Breast epithelium (tissue), 4 donors: ENCODE measurements at regions not wholly inside any gene's neighbourhood (a gene's known extent, or its start where the extent isn't known, plus 50 kb on each side); places are given as distances from the start of the nearest gene placed in this dataset.

Experiments used
- DNase-seq, 2 donors: peaks; one replicate each; pipeline ENCODE4 v3.0.0-alpha.2; 2019; ENCODE audit warnings: low spot score in 2 of 2
- H3K27ac ChIP-seq, 2 donors: fragments of 200-600 bp; sonication (generic) in 1 of 2; one replicate each; pipeline ENCODE4 v1.5.1; 2016 to 2019; ENCODE audit warnings: mild to moderate bottlenecking in 1 of 2
- H3K27me3 ChIP-seq, 2 donors: fragments of 200-600 bp; sonication (generic) in 1 of 2; one replicate each; pipeline versions ENCODE4 v1.5.1 to v1.6.0; 2017 to 2019; ENCODE audit warnings: control low read depth in 1 of 2, mild to moderate bottlenecking in 1 of 2
- H3K36me3 ChIP-seq: fragments of 200-600 bp; one replicate; pipeline ENCODE4 v1.5.1; 2019
- H3K4me1 ChIP-seq, 2 donors: fragments of 200-600 bp; sonication (generic); one replicate each; pipeline ENCODE4 v1.5.1; 2016 to 2019; ENCODE audit warnings: control low read depth in 1 of 2
- H3K4me3 ChIP-seq, 3 donors: fragments of 200-600 bp; sonication (generic); 1 replicate in 2 of 3; 2 replicates in 1 of 3; pipeline ENCODE4 v1.5.1; 2016 to 2019; ENCODE audit warnings: mild to moderate bottlenecking in 3 of 3, moderate library complexity in 2 of 3
- H3K9me3 ChIP-seq, 2 donors: fragments of 200-600 bp; sonication (generic) in 1 of 2; one replicate each; pipeline ENCODE4 v1.5.1; 2016 to 2019; ENCODE audit warnings: control low read depth in 1 of 2
- POLR2A ChIP-seq: fragments of 450-650 bp; IDR thresholded peaks from one replicate; pipeline ENCODE4 v1.6.1; 2016; ENCODE audit warnings: antibody characterized with exemption, mild to moderate bottlenecking, moderate library complexity
- POLR2AphosphoS5 ChIP-seq, 3 donors: sonication (generic); formaldehyde crosslinking; IDR thresholded peaks; one replicate each; pipeline ENCODE4 v1.6.1; 2017; ENCODE audit warnings: antibody characterized with exemption in 3 of 3
- intact Hi-C: fragments of 100-400 bp; cut with DNase I; formaldehyde crosslinking; loops from one replicate; pipeline ENCODE4 v1.15.1; 2023; ENCODE audit warnings: low total_unique reads
- TF ChIP-seq, protein P1 (sequence below), 3 donors: fragments of 450-650 bp; IDR thresholded peaks; one replicate each; pipeline ENCODE4 v1.5.1; 2016 to 2017; ENCODE audit warnings: antibody characterized with exemption in 3 of 3, mild to moderate bottlenecking in 3 of 3, moderate library complexity in 3 of 3

DNA sequence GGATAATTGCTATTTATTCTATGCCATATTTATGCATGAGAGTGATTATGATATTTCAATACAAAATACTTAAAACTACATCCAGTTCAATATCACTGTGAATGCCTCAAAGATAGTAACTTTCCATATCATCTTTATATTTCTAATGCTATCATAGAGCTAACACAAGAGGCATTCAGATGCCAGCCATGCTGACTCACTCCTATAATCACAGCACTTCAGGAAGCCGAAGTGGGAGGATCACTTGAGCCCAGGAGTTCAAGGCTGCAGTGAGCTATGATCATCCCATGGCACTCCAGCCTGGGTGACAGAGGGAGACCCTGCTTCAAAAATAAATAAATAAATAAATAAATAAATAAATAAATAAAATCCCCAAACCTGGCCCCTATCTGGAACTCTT lies 498.7 kb downstream of the EPHA3 start:
- DNase-seq, result no peak
- no peak for TF ChIP-seq POLR2AphosphoS5 (IDR thresholded peaks at IDR 0.05)
- TF ChIP-seq, protein P1, sequence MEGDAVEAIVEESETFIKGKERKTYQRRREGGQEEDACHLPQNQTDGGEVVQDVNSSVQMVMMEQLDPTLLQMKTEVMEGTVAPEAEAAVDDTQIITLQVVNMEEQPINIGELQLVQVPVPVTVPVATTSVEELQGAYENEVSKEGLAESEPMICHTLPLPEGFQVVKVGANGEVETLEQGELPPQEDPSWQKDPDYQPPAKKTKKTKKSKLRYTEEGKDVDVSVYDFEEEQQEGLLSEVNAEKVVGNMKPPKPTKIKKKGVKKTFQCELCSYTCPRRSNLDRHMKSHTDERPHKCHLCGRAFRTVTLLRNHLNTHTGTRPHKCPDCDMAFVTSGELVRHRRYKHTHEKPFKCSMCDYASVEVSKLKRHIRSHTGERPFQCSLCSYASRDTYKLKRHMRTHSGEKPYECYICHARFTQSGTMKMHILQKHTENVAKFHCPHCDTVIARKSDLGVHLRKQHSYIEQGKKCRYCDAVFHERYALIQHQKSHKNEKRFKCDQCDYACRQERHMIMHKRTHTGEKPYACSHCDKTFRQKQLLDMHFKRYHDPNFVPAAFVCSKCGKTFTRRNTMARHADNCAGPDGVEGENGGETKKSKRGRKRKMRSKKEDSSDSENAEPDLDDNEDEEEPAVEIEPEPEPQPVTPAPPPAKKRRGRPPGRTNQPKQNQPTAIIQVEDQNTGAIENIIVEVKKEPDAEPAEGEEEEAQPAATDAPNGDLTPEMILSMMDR (IDR thresholded peaks at IDR 0.05), result no peak
- TF ChIP-seq POLR2A, result no peak
- intact Hi-C loops, result no loop called here
- Histone ChIP-seq H3K36me3 (no peaks in the 10 kb centered on the region), H3K4me3 (no peak overlapping the region), H3K27me3 (no peaks in the 10 kb centered on the region), H3K27ac (no peak overlapping the region), H3K9me3 (no peaks in the 10 kb centered on the region), H3K4me1 (no peaks in the 10 kb centered on the region)

DNA sequence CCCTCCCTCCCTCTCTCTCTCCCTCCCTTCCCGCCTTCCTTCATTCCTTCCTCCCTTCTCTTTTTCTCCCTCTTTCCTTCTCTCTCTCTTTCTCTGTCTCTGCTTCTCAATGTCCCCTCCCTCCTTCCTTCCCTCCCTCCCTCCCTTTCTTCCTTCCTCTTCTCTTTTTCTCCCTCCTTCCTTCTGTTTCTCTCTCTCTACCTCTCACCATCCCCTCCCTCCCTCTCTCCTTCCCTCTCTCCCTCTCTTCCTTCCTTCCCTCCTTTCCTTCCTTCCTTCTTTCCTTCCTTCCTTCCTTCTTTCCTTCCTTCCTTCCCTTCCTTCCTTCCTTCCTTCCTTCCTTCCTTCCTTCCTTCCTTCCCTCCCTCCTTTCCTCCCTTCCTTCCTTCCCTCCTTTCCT lies 504.6 kb downstream of the EPHA3 start:
- intact Hi-C loops, result no loop called here

DNA sequence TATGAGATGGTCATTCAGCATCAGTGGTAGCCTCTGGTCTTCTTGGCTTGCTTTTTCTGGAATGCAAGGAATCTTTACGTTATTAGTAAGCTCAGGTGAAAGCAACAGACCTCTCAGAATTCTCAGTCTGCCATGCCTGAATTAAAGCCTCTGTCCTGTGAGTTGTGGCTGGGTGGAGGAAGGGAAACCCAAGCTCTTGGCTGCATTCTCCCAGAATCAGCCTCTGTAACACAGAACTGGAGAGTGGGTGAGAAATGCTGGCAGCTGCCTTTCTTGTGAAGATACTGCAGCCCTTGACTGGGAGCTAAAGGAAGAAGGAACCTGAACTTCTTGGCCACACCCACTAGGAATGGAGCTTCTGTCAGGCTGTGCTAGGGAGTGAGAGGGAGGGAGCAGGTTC lies 505.8 kb downstream of the EPHA3 start:
- H3K4me1 ChIP-seq, result no peaks in the 10 kb centered on the region
- DNase-seq, result no peak
- no peak overlapping the region for H3K27ac ChIP-seq
- no peak for TF ChIP-seq POLR2AphosphoS5 (IDR thresholded peaks at IDR 0.05)
- TF ChIP-seq, protein P1 (IDR thresholded peaks at IDR 0.05), result no peak
- no peaks in the 10 kb centered on the region for H3K27me3 ChIP-seq
- H3K4me3 ChIP-seq, result no peak overlapping the region
- no peaks in the 10 kb centered on the region for H3K36me3 ChIP-seq
- intact Hi-C loops, result no loop called here
- no peaks in the 10 kb centered on the region for H3K9me3 ChIP-seq

More for the DNA sequence above, 504.6 kb downstream of the EPHA3 start:
- no peaks in the 10 kb centered on the region for H3K4me1 ChIP-seq
- H3K36me3 ChIP-seq, result no peaks in the 10 kb centered on the region
- no peak overlapping the region for H3K4me3 ChIP-seq
- no peaks in the 10 kb centered on the region for H3K27me3 ChIP-seq
- TF ChIP-seq POLR2AphosphoS5 (IDR thresholded peaks at IDR 0.05) (no peak), POLR2A (no peak)
- TF ChIP-seq, protein P1 (IDR thresholded peaks at IDR 0.05), result no peak
- no peaks in the 10 kb centered on the region for H3K9me3 ChIP-seq
- DNase-seq, result no peak
- H3K27ac ChIP-seq, result no peak overlapping the region

DNA sequence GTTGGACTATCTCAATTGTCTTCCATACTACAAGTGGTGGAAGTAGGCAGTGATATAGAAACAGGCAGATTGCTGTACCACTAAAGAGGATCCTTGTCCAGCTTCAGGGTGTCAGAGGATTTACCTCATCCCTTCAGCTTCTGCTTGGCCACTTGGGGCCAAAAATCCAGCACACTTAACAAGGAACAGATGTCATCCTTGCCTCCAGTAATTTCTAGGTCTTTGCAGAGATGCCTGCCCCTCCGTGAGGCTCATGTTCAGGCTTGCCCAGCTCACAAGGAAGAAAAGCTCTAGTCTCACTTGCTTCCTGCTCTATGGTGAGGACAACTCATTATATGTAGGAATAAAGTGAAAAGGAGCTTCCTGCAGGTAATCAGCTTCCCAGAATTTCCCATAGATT lies 510.3 kb downstream of the EPHA3 start:
- H3K9me3 ChIP-seq, result no peaks in the 10 kb centered on the region
- no peak for DNase-seq
- no peaks in the 10 kb centered on the region for H3K4me1 ChIP-seq
- H3K27ac ChIP-seq, result no peak overlapping the region
- H3K27me3 ChIP-seq, result no peaks in the 10 kb centered on the region
- TF ChIP-seq POLR2AphosphoS5 (IDR thresholded peaks at IDR 0.05) (no peak), POLR2A (no peak)
- TF ChIP-seq, protein P1 (IDR thresholded peaks at IDR 0.05), result no peak
- no peak overlapping the region for H3K4me3 ChIP-seq
- intact Hi-C loops, result no loop called here
- no peaks in the 10 kb centered on the region for H3K36me3 ChIP-seq

DNA sequence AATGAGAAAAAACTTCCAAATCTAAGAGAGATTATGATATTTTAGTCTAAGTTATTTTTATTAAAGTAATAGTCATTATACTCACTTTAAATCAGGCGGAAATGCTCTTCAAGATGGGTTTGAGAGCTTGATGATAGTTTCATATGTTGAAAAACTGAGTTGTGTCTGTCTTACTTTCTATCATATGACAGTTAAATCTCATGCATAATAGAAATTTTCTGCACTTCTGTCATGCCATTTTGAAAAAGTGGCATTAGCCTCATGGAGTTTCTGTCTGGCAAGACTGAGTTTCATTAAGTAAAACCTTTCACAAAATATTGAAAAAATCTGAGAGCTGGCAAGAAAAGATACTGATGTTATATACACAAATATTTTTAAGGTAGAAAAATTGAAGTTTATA lies 511.8 kb downstream of the EPHA3 start:
- Histone ChIP-seq H3K4me1 (no peaks in the 10 kb centered on the region), H3K9me3 (no peaks in the 10 kb centered on the region), H3K36me3 (no peaks in the 10 kb centered on the region), H3K27ac (no peak overlapping the region), H3K27me3 (no peaks in the 10 kb centered on the region), H3K4me3 (no peak overlapping the region)
- no peak for DNase-seq
- TF ChIP-seq POLR2A (no peak), POLR2AphosphoS5 (IDR thresholded peaks at IDR 0.05) (no peak)
- TF ChIP-seq, protein P1 (IDR thresholded peaks at IDR 0.05), result no peak
- intact Hi-C loops, result no loop called here
